ENCODE measurements at regions not wholly inside any gene's neighbourhood (a gene's known extent, or its start where the extent isn't known, plus 50 kb on each side); places are given as distances from the start of the nearest gene placed in this dataset.

GRCh38 chr2:150050036-150050435 lies 437.4 kb downstream of the RND3 start:
- DNase-seq (ENCODE audit: low spot score) = no peak

- DNase-seq (ENCODE audit: low spot score) = no peak
These were observed 439.7 kb downstream of the RND3 start for GRCh38 chr2:150047620-150048222.

GRCh38 chr2:150046810-150047209 lies 440.7 kb downstream of the RND3 start:
- DNase-seq (ENCODE audit: low spot score) = no peak

GRCh38 chr2:150046211-150046610 lies 441.3 kb downstream of the RND3 start:
- no peak for DNase-seq (ENCODE audit: low spot score)

GRCh38 chr2:150045601-150046000 lies 441.9 kb downstream of the RND3 start:
- DNase-seq (ENCODE audit: low spot score) = no peak

- no peak for DNase-seq (ENCODE audit: low spot score)
These were observed 444.3 kb downstream of the RND3 start for GRCh38 chr2:150043172-150043500.

- DNase-seq (ENCODE audit: low spot score) = no peak
These were observed 444.8 kb downstream of the RND3 start for GRCh38 chr2:150042500-150043171.

- DNase-seq (ENCODE audit: low spot score) = no peak
These were observed 445.6 kb downstream of the RND3 start for GRCh38 chr2:150041722-150042425.

GRCh38 chr2:150036622-150037021 lies 449.0 kb upstream of the MMADHC start:
- DNase-seq (ENCODE audit: low spot score) = no peak

GRCh38 chr2:150034665-150035064 lies 447.1 kb upstream of the MMADHC start:
- DNase-seq (ENCODE audit: low spot score) = no peak

GRCh38 chr2:150030436-150031190 lies 443.0 kb upstream of the MMADHC start:
- DNase-seq (ENCODE audit: low spot score) = no peak

- DNase-seq (ENCODE audit: low spot score) = no peak
These were observed 440.7 kb upstream of the MMADHC start for GRCh38 chr2:150028322-150028721.

- no peak for DNase-seq (ENCODE audit: low spot score)
These were observed 439.6 kb upstream of the MMADHC start for GRCh38 chr2:150027164-150027563.

- DNase-seq (ENCODE audit: low spot score) = no peak
These were observed 436.1 kb upstream of the MMADHC start for GRCh38 chr2:150023663-150024062.

GRCh38 chr2:150023044-150023443 lies 435.5 kb upstream of the MMADHC start:
- no peak for DNase-seq (ENCODE audit: low spot score)

- no peak for DNase-seq (ENCODE audit: low spot score)
These were observed 433.5 kb upstream of the MMADHC start for GRCh38 chr2:150020937-150021673.

- no peak for DNase-seq (ENCODE audit: low spot score)
These were observed 432.6 kb upstream of the MMADHC start for GRCh38 chr2:150020221-150020620.

GRCh38 chr2:150019063-150019462 lies 431.5 kb upstream of the MMADHC start:
- no peak for DNase-seq (ENCODE audit: low spot score)

GRCh38 chr2:150012986-150013385 lies 425.4 kb upstream of the MMADHC start:
- DNase-seq (ENCODE audit: low spot score) = no peak

- no peak for DNase-seq (ENCODE audit: low spot score)
These were observed 423.7 kb upstream of the MMADHC start for GRCh38 chr2:150011161-150011730.

- DNase-seq (ENCODE audit: low spot score) = no peak
These were observed 421.3 kb upstream of the MMADHC start for GRCh38 chr2:150008901-150009300.
